H9 (cell line): ENCODE measurements at regions not wholly inside any gene's neighbourhood (a gene's known extent, or its start where the extent isn't known, plus 50 kb on each side); places are given as distances from the start of the nearest gene placed in this dataset.

Experiments
- DNase-seq: peaks from one replicate; pipeline ENCODE4 v3.0.0-alpha.2; 2017
- H2AFZ ChIP-seq: one replicate; pipeline ENCODE4 v1.6.1; 2013; ENCODE audit warnings: mild to moderate bottlenecking, low read length, control low read depth, moderate library complexity
- H2AK5ac ChIP-seq: 2 replicates; pipeline ENCODE4 v1.6.1; 2013; ENCODE audit warnings: low read length, control low read depth, mixed read lengths; ENCODE audit not compliant: insufficient read length
- H2BK120ac ChIP-seq: one replicate; pipeline ENCODE4 v1.6.1; 2013; ENCODE audit warnings: low read depth, mild to moderate bottlenecking, low read length, control low read depth, inconsistent platforms; ENCODE audit not compliant: poor library complexity, severe bottlenecking
- H2BK12ac ChIP-seq: 2 replicates; pipeline ENCODE4 v1.6.1; 2013; ENCODE audit warnings: low read length, control low read depth, mixed read lengths, low read depth; ENCODE audit not compliant: insufficient read length
- H2BK15ac ChIP-seq: 2 replicates; pipeline ENCODE4 v1.6.1; 2013; ENCODE audit warnings: low read depth, low read length, control low read depth
- H2BK20ac ChIP-seq: one replicate; pipeline ENCODE4 v1.6.1; 2013; ENCODE audit warnings: low read depth, mild to moderate bottlenecking, low read length, control low read depth, inconsistent platforms; ENCODE audit not compliant: poor library complexity, severe bottlenecking
- H2BK5ac ChIP-seq: 2 replicates; pipeline ENCODE4 v1.6.1; 2013; ENCODE audit warnings: low read length, control low read depth, mixed read lengths; ENCODE audit not compliant: insufficient read length
- H3K14ac ChIP-seq: 2 replicates; pipeline ENCODE4 v1.6.1; 2013; ENCODE audit warnings: low read length, control low read depth; ENCODE audit not compliant: insufficient read depth
- H3K18ac ChIP-seq: 2 replicates; pipeline ENCODE4 v1.6.1; 2013; ENCODE audit warnings: low read depth, mild to moderate bottlenecking, mixed read lengths, low read length, control low read depth; ENCODE audit not compliant: insufficient read length
- H3K23ac ChIP-seq: 2 replicates; pipeline ENCODE4 v1.6.1; 2013; ENCODE audit warnings: low read length, control low read depth, mixed read lengths, low read depth; ENCODE audit not compliant: insufficient read length
- H3K23me2 ChIP-seq: 2 replicates; pipeline ENCODE4 v1.6.1; 2013; ENCODE audit warnings: low read depth, mild to moderate bottlenecking, mixed read lengths, low read length, control low read depth; ENCODE audit not compliant: insufficient read length, poor library complexity, severe bottlenecking
- H3K27ac ChIP-seq: 2 replicates; pipeline ENCODE4 v1.5.1; 2013; ENCODE audit warnings: low read length, control low read depth, mixed read lengths, low read depth; ENCODE audit not compliant: insufficient read length
- H3K27me3 ChIP-seq: 2 replicates; pipeline ENCODE4 v1.6.1; 2013; ENCODE audit warnings: low read length, control low read depth, inconsistent platforms; ENCODE audit not compliant: insufficient read depth
- H3K4ac ChIP-seq: 2 replicates; pipeline ENCODE4 v1.6.1; 2013; ENCODE audit warnings: low read depth, mild to moderate bottlenecking, control low read depth, inconsistent platforms, low read length, moderate library complexity
- H3K4me1 ChIP-seq: 2 replicates; pipeline ENCODE4 v1.6.1; 2013; ENCODE audit warnings: low read length, control low read depth, inconsistent platforms; ENCODE audit not compliant: insufficient read depth
- H3K4me2 ChIP-seq: 2 replicates; pipeline ENCODE4 v1.6.1; 2013; ENCODE audit warnings: low read length, control low read depth, mixed read lengths; ENCODE audit not compliant: insufficient read length, insufficient read depth
- H3K56ac ChIP-seq: 2 replicates; pipeline ENCODE4 v1.6.1; 2013; ENCODE audit warnings: low read depth, mild to moderate bottlenecking, mixed read lengths, low read length, control low read depth; ENCODE audit not compliant: insufficient read length
- H3K79me1 ChIP-seq: 2 replicates; pipeline ENCODE4 v1.6.1; 2013; ENCODE audit warnings: low read depth, mild to moderate bottlenecking, moderate library complexity, low read length, control low read depth, inconsistent platforms; ENCODE audit not compliant: insufficient read depth, poor library complexity, severe bottlenecking
- H3K79me2 ChIP-seq: 2 replicates; pipeline ENCODE4 v1.6.1; 2013; ENCODE audit warnings: low read length, control low read depth, inconsistent platforms; ENCODE audit not compliant: insufficient read depth
- H3K9ac ChIP-seq: 2 replicates; pipeline ENCODE4 v1.6.1; 2013; ENCODE audit warnings: low read length, control low read depth, mixed read lengths; ENCODE audit not compliant: insufficient read length; ENCODE audit errors: extremely low read depth
- H3K9me3 ChIP-seq: one replicate; pipeline ENCODE4 v1.6.1; 2013; ENCODE audit warnings: low read depth, low read length, inconsistent platforms; ENCODE audit not compliant: control insufficient read depth
- H3T11ph ChIP-seq: one replicate; pipeline ENCODE4 v1.6.1; 2013; ENCODE audit warnings: mild to moderate bottlenecking, low read length, control low read depth, inconsistent platforms
- H4K20me1 ChIP-seq: one replicate; pipeline ENCODE4 v1.6.1; 2013; ENCODE audit not compliant: control insufficient read depth, insufficient read length, insufficient read depth
- H4K5ac ChIP-seq: 2 replicates; pipeline ENCODE4 v1.6.1; 2013; ENCODE audit warnings: low read depth, mild to moderate bottlenecking, mixed read lengths, low read length, control low read depth; ENCODE audit not compliant: insufficient read length
- H4K8ac ChIP-seq: replicated peaks from 2 replicates; pipeline ENCODE4 v1.6.1; 2013; ENCODE audit warnings: low read length, control low read depth, mixed read lengths, low read depth; ENCODE audit not compliant: insufficient read length
- H4K91ac ChIP-seq: 2 replicates; pipeline ENCODE4 v1.6.1; 2013; ENCODE audit warnings: low read depth, mild to moderate bottlenecking, moderate library complexity, mixed read lengths, low read length, control low read depth; ENCODE audit not compliant: insufficient read length
- H3K27ac Mint-ChIP-seq, 3 experiments: 2 replicates in 2 of 3; 3 replicates in 1 of 3; pipeline ENCODE4 v1.8.0; 2020 to 2021; ENCODE audit warnings: mixed read lengths in 3 of 3, mild to moderate bottlenecking in 1 of 3, moderate library complexity in 1 of 3
- H3K27me3 Mint-ChIP-seq: 2 replicates; pipeline ENCODE4 v1.8.0; 2021; ENCODE audit warnings: low read depth, mild to moderate bottlenecking, moderate library complexity, mixed read lengths
- H3K36me3 Mint-ChIP-seq, 3 experiments: 2 replicates in 2 of 3; 3 replicates in 1 of 3; pipeline ENCODE4 v1.8.0; 2020 to 2021; ENCODE audit warnings: low read depth in 3 of 3, mixed read lengths in 3 of 3; ENCODE audit not compliant: insufficient read depth in 1 of 3
- H3K4me1 Mint-ChIP-seq, 2 experiments: 2 replicates each; pipeline ENCODE4 v1.8.0; 2020; ENCODE audit warnings: mixed read lengths in 2 of 2
- H3K4me3 Mint-ChIP-seq, 2 experiments: 2 replicates in 1 of 2; 3 replicates in 1 of 2; pipeline ENCODE4 v1.8.0; 2020 to 2021; ENCODE audit warnings: mild to moderate bottlenecking in 2 of 2, mixed read lengths in 2 of 2, moderate library complexity in 1 of 2
- H3K9me3 Mint-ChIP-seq, 2 experiments: 2 replicates in 1 of 2; 3 replicates in 1 of 2; pipeline ENCODE4 v1.8.0; 2020; ENCODE audit warnings: mild to moderate bottlenecking in 2 of 2, mixed read lengths in 2 of 2, moderate library complexity in 1 of 2
- WGBS: extraction: QIAGEN DNeasy Blood & Tissue Kit; methylation state at CpG from one replicate; pipeline ENCODE4 v1.1.7; 2013; ENCODE audit warnings: missing lambda C conversion rate, low lambda C conversion rate, mixed read lengths; ENCODE audit not compliant: insufficient read length; ENCODE audit errors: extremely low coverage; 5-methylcytosine and 5-hydroxymethylcytosine counted together
- TF ChIP-seq, protein P1 (sequence below): fragments of 200-600 bp; sonication (generic); conservative IDR thresholded peaks from 3 replicates; pipeline ENCODE4 v1.8.0; 2021; ENCODE audit warnings: antibody characterized with exemption, mild to moderate bottlenecking

GRCh38 chr2:71788186-71788525, 334.8 kb downstream of the DYSF start:
- Histone ChIP-seq H3K79me2 (no peaks in the 10 kb centered on the region), H2BK5ac (no peak overlapping the region), H3K23me2 (peaks cover 2% of the 10 kb centered on the region), H3K4ac (no peak overlapping the region), H2BK15ac (no peak overlapping the region), H3K18ac (no peak overlapping the region), H3K23ac (no peak overlapping the region), H3K14ac (no peak overlapping the region), H2AFZ (no peak overlapping the region), H4K20me1 (no peaks in the 10 kb centered on the region), H4K91ac (no peak overlapping the region), H3K4me2 (no peak overlapping the region), H2BK120ac (no peak overlapping the region), H3K56ac (no peak overlapping the region), H4K5ac (no peak overlapping the region), H2AK5ac (no peak overlapping the region), H4K8ac (no peak overlapping the region), H3K79me1 (no peaks in the 10 kb centered on the region), H3K27me3 (no peaks in the 10 kb centered on the region), H3K4me1 (no peaks in the 10 kb centered on the region; the same call in 1 of the 2 replicates), H3K9ac (no peak overlapping the region), H3K9me3 (no peaks in the 10 kb centered on the region), H2BK12ac (no peak overlapping the region), H3T11ph (no peak overlapping the region), H2BK20ac (no peak overlapping the region), H3K27ac (no peak overlapping the region)
- H3K9me3 Mint-ChIP-seq: no peaks in the 10 kb centered on the region; a peak in 1 of 5 replicates
- H3K36me3 Mint-ChIP-seq: no peaks in the 10 kb centered on the region; a peak in 1 of 7 replicates
- DNase-seq: no peak
- TF ChIP-seq, protein P1, sequence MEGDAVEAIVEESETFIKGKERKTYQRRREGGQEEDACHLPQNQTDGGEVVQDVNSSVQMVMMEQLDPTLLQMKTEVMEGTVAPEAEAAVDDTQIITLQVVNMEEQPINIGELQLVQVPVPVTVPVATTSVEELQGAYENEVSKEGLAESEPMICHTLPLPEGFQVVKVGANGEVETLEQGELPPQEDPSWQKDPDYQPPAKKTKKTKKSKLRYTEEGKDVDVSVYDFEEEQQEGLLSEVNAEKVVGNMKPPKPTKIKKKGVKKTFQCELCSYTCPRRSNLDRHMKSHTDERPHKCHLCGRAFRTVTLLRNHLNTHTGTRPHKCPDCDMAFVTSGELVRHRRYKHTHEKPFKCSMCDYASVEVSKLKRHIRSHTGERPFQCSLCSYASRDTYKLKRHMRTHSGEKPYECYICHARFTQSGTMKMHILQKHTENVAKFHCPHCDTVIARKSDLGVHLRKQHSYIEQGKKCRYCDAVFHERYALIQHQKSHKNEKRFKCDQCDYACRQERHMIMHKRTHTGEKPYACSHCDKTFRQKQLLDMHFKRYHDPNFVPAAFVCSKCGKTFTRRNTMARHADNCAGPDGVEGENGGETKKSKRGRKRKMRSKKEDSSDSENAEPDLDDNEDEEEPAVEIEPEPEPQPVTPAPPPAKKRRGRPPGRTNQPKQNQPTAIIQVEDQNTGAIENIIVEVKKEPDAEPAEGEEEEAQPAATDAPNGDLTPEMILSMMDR: no peak
- no CpG with 5 or more reads among the region's 7 CpGs for WGBS
- H3K4me3 Mint-ChIP-seq: no peak overlapping the region
- H3K27me3 Mint-ChIP-seq: no peaks in the 10 kb centered on the region; the same call in 1 of the 2 replicates
- H3K27ac Mint-ChIP-seq: peak overlapping the region in 1 of 3 experiments; percentile 22; a peak in 1 of 7 replicates
- peaks cover 8 to 9% of the 10 kb centered on the region in 2 experiments; a peak in 3 of 4 replicates for H3K4me1 Mint-ChIP-seq
